Activated naive CD8-positive, alpha-beta T cell (primary cell): ENCODE measurements at regions not wholly inside any gene's neighbourhood (a gene's known extent, or its start where the extent isn't known, plus 50 kb on each side); places are given as distances from the start of the nearest gene placed in this dataset.
A peak's percentile ranks its signal among the peaks of the same experiment; 100 is the strongest.

Source experiments
- H3K27ac Mint-ChIP-seq: one replicate; pipeline ENCODE4 v1.8.0; 2021; ENCODE audit warnings: mixed read lengths
- H3K27me3 Mint-ChIP-seq: one replicate; pipeline ENCODE4 v1.8.0; 2021; ENCODE audit warnings: mixed read lengths
- H3K36me3 Mint-ChIP-seq: one replicate; pipeline ENCODE4 v1.8.0; 2021; ENCODE audit warnings: mixed read lengths
- H3K4me1 Mint-ChIP-seq: one replicate; pipeline ENCODE4 v1.8.0; 2021; ENCODE audit warnings: low read depth, mixed read lengths
- H3K4me3 Mint-ChIP-seq: one replicate; pipeline ENCODE4 v1.8.0; 2021; ENCODE audit warnings: mild to moderate bottlenecking, mixed read lengths
- H3K9me3 Mint-ChIP-seq: one replicate; pipeline ENCODE4 v1.8.0; 2021; ENCODE audit warnings: low read depth, mixed read lengths

DNA sequence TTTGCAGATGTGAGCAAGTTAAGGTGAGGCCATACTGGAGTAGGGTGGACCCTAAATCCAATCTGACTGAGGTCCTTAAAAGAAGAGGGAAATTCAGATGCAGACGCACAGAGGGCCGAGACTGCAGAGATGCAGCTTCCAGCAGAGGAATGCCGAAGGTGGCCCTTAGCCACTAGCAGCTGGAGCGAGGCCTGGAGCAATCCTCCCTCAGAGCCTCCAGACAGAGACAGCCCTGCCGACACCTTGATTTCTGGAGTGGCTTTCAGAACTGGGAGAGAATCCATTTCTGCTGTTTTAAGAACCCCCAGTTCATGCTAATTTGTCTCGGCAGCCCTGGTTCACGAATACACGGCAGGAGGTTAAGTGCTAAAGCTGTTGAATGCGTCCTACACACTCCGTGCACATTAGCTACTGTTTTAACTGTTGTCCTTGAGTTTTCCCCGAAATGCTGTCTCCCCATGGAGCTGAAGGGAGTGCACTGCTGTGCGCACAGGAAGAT, 135.5 kb downstream of the IRF8 start:
- Mint-ChIP-seq H3K27ac (no peak overlapping the region), H3K9me3 (no peaks in the 10 kb centered on the region), H3K4me3 (no peak overlapping the region), H3K4me1 (peaks cover 8% of the 10 kb centered on the region), H3K27me3 (no peaks in the 10 kb centered on the region), H3K36me3 (no peaks in the 10 kb centered on the region)

DNA sequence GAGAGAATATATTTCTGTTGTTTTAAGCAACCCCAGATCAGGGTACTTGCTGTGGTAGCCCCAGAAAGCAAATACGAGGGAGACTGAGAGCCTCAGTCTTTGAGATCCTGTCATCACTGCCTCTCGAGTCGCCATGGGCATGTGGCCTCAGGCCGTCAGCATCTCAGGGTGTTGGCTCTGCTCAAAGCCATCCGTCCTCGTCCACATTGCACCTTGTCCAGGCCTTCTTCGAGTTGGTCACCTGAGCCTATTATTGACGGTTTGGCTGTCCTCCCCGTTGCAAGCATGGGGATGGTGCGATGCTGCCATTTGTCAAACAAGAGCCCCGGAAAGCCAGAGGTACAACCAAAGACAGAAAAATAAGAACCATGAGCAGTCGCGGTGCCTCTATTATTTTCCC, 136.9 kb downstream of the IRF8 start:
- peaks cover 2% of the 10 kb centered on the region for H3K27me3 Mint-ChIP-seq
- H3K27ac Mint-ChIP-seq, result no peak overlapping the region
- no peaks in the 10 kb centered on the region for H3K9me3 Mint-ChIP-seq
- peaks cover 11% of the 10 kb centered on the region for H3K4me1 Mint-ChIP-seq
- no peaks in the 10 kb centered on the region for H3K36me3 Mint-ChIP-seq
- H3K4me3 Mint-ChIP-seq, result no peak overlapping the region

DNA sequence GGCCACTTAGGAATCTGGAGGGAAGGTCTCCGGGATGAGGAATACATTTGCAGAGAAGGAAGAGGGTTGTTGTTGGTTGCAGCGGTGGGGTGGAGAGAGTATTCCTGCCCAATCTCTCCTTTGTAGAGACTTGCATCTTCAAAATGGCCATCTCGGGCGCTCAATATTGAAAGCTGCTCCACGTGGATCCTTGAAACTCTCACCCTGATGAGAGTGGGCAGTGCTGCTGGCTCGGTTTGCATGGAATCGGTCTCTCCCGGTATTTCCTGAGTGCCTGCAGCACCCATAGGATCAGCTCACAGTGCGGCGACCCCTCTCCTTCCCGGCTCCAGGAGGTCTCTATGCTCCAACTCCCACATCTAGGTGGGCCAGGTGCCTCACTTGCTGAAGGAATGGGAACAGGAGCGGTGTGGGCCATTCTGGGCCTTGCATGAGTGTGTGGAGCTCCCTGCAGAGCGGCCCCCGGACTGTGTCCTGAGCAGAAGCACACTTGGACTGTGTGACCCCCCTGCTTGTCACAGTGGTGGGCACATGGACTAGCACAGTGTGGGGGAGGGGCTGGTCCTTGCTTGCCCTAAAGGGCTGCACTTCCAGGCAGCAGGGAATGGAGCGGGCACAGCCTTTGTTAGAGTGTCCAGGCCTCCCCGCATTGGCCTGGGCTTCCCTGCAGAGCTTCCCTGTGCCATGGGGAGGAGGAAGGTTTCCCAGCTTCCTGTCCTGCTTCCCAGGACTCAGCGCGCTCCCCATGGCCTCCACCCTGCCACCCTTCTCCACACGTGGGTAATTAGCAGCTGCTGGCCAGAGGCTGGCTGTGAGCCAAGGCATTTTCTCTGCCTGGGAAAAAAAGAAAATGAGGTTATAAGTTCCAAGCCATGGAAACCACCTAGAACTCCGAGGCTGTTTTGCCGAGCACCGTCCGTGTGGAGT, 139.3 kb downstream of the IRF8 start:
- Mint-ChIP-seq H3K36me3 (no peaks in the 10 kb centered on the region), H3K9me3 (no peaks in the 10 kb centered on the region), H3K4me1 (peaks cover 11% of the 10 kb centered on the region), H3K4me3 (no peak overlapping the region), H3K27me3 (peaks cover 4% of the 10 kb centered on the region), H3K27ac (no peak overlapping the region)

DNA sequence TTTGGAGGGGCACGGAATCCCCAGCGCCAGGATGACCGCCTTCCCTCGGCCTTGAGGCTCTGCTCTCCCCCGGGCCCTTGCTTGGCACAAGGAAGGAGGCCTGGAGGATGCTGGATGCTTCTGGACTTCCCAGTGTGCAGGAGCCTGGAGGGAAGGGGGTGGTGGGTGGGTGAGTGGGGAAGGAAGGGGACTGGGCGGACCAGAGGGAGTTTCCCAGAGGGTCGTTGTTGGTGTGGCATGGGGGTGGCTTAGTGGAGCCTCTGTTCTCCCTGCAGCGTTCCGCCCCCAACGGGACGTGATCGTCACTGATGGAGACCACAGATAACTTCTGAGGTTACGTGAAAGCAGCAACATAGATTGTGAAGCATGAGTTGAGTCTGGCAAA, 140.0 kb downstream of the IRF8 start:
- Mint-ChIP-seq H3K4me1 (peaks cover 12% of the 10 kb centered on the region), H3K36me3 (no peaks in the 10 kb centered on the region), H3K27ac (no peak overlapping the region), H3K9me3 (no peaks in the 10 kb centered on the region), H3K4me3 (no peak overlapping the region), H3K27me3 (peaks cover 4% of the 10 kb centered on the region)

DNA sequence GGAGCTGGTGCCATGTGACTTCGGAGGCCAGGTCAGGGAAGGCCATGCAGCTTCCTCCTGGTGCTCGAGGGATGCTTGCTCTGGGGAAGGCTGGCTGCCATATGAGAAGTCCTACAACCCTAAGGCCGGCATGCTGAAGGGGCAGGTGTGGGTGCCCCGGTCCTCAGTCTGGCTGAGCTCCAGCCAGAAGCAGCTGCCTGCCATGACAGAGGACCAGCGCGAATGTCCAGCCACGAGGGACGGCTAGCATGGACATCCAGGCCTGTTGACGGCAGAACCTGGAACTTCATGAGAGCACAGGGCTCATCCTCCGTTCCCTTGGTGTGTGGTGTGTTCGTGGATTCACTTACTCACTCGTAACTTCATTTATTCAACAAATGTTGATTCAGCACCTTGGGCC, 140.6 kb downstream of the IRF8 start:
- H3K27ac Mint-ChIP-seq, result no peak overlapping the region
- H3K9me3 Mint-ChIP-seq, result no peaks in the 10 kb centered on the region
- no peaks in the 10 kb centered on the region for H3K36me3 Mint-ChIP-seq
- H3K4me1 Mint-ChIP-seq, result peaks cover 18% of the 10 kb centered on the region
- peaks cover 4% of the 10 kb centered on the region for H3K27me3 Mint-ChIP-seq
- no peak overlapping the region for H3K4me3 Mint-ChIP-seq

DNA sequence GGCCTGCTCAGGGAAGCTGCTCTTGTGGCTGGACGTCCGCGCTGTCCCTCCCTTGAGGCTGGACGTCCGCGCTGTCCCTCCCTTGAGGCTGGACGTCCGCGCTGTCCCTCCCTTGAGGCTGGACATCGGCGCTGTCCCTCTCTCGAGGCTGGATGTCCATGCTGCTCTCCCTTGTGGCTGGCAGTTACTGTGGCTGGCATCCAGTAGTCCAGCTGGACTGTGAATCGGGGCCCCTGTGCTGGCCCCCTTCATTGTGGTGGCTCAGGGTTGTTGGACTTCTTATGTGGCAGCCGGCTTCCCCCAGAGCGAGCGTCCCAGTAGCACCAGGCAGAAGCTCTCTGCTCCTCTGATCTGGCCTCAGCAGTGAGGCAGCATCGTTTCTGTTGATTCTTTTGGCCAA, 141.5 kb downstream of the IRF8 start:
- Mint-ChIP-seq H3K27ac (no peak overlapping the region), H3K4me1 (peaks cover 27% of the 10 kb centered on the region), H3K9me3 (no peaks in the 10 kb centered on the region), H3K4me3 (no peak overlapping the region), H3K27me3 (peaks cover 4% of the 10 kb centered on the region), H3K36me3 (no peaks in the 10 kb centered on the region)

DNA sequence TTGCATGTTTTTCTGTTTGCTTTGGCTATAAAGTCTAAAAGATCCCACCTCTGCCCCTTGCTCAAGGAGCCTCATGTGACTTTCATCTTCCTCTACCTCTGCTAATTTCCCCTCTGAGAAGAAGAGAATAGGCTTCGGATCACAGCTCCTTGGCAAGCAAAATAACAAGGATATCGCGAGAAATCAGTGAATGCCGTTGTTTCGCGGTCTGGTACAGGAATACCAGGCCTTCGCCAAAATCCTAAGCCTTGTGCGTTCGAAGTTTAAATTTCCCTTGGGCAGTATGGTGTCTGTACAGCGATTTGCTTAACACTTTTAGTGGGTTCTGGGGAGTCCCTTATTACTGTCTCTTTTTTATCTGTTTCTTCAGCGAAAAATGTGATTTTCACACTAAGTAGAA, 142.3 kb downstream of the IRF8 start:
- H3K4me3 Mint-ChIP-seq, result no peak overlapping the region
- H3K9me3 Mint-ChIP-seq, result no peaks in the 10 kb centered on the region
- H3K4me1 Mint-ChIP-seq, result peaks cover 33% of the 10 kb centered on the region
- no peak overlapping the region for H3K27ac Mint-ChIP-seq
- H3K36me3 Mint-ChIP-seq, result no peaks in the 10 kb centered on the region
- H3K27me3 Mint-ChIP-seq, result peaks cover 4% of the 10 kb centered on the region

DNA sequence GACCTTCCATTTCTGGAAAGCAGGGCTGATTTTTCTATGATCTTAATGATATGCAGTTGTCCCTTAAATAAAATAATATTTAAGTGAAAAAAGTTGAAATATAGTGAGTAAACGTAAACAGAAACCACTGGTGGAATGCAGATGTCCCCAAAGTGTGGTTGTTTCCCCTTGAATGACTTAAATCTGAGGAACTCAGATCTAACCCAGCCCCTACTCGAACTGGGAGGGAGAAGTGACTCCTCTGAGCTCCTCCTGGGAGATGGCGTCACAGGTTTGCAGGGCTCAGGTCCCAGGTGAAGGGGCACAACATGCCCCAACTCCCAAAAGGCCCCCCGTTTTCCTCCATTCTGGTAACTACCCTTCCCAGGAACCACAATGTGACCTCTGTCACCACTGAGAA, 142.8 kb downstream of the IRF8 start:
- H3K36me3 Mint-ChIP-seq, result no peaks in the 10 kb centered on the region
- no peak overlapping the region for H3K4me3 Mint-ChIP-seq
- peaks cover 38% of the 10 kb centered on the region for H3K4me1 Mint-ChIP-seq
- peaks cover 6% of the 10 kb centered on the region for H3K27me3 Mint-ChIP-seq
- H3K27ac Mint-ChIP-seq, result no peak overlapping the region
- no peaks in the 10 kb centered on the region for H3K9me3 Mint-ChIP-seq

DNA sequence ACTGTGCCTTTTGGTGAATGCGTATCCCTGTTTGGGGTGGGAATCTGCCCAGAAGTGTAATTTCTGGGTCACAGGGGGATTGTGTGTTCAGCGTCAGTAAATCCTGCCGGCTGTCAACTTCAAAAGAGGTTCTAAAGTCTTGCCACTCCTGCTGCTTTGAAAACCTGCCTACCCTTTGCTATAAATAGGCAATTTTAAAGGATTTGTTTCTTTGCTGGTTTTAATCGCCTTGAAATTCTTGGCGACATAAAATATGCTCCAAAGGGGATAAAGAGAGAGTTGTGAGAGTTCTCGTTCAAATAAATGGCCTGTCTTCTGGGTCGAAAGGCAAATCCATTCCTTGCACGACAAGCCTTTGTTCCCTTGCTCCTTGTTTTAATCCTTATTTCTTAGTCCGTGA, 143.4 kb downstream of the IRF8 start:
- Mint-ChIP-seq H3K27me3 (peaks cover 6% of the 10 kb centered on the region), H3K4me3 (no peak overlapping the region), H3K27ac (no peak overlapping the region), H3K9me3 (no peaks in the 10 kb centered on the region), H3K4me1 (peaks cover 38% of the 10 kb centered on the region), H3K36me3 (no peaks in the 10 kb centered on the region)

DNA sequence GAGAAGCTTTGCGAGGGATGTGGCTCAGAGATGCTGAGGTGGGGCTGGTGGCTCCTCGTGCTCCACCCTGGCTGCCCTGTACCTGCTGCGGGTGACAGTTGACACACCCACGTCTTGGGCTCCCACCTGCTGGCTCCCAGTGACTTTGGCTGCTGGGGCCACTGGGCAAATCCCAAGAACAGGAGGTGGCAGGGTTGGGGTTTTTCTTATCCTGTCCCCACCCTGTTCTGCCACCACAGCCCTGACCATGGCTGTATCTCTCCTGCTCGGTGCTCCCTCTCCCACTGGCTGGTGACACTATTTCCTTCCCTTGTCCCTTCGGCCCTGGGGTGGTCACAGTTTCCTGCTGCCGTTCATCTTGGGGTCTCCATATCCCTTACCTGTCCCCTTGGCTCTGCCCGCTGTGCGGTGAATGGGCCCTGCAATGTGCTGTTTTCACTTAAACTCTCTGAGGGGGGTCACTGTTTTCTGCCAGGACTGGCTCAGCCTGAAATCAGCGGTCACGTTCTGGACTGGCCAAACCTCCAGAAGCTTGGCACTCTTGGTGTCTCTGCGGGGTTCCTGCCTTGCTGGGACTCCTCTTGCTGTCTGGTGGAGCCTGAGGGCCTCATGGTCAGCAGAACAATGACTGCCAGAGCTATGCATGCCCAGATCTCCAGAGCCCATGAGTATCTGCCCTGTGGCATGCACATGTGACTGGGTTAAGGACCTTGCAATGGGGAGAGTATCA, 144.2 kb downstream of the IRF8 start:
- H3K27ac Mint-ChIP-seq, result no peak overlapping the region
- H3K27me3 Mint-ChIP-seq, result peaks cover 9% of the 10 kb centered on the region
- H3K4me3 Mint-ChIP-seq, result no peak overlapping the region
- no peaks in the 10 kb centered on the region for H3K36me3 Mint-ChIP-seq
- peaks cover 37% of the 10 kb centered on the region for H3K4me1 Mint-ChIP-seq
- no peaks in the 10 kb centered on the region for H3K9me3 Mint-ChIP-seq

DNA sequence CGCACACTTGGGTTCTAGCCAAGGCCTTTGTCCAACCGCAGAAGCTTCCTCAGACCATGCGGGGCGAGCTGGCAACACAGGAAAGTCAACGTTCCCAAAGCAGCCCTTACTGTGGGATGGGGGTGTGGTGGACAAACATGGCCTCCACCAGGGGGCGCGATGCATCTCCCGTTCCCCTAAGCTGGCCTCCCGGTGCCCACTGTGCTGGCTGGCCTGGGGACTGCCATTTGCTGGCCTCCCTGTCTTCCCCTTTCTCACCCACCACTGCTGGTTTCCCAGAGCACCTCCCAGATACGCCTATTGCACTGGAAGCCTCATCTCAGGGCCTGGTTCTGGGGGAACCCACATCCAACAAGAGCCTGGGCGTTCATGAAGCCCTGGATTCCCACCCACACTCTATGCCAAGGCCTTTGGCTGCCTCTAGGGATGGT, 145.3 kb downstream of the IRF8 start:
- H3K27ac Mint-ChIP-seq, result no peak overlapping the region
- peaks cover 33% of the 10 kb centered on the region for H3K4me1 Mint-ChIP-seq
- H3K27me3 Mint-ChIP-seq, result peaks cover 11% of the 10 kb centered on the region
- no peaks in the 10 kb centered on the region for H3K9me3 Mint-ChIP-seq
- no peaks in the 10 kb centered on the region for H3K36me3 Mint-ChIP-seq
- H3K4me3 Mint-ChIP-seq, result no peak overlapping the region

DNA sequence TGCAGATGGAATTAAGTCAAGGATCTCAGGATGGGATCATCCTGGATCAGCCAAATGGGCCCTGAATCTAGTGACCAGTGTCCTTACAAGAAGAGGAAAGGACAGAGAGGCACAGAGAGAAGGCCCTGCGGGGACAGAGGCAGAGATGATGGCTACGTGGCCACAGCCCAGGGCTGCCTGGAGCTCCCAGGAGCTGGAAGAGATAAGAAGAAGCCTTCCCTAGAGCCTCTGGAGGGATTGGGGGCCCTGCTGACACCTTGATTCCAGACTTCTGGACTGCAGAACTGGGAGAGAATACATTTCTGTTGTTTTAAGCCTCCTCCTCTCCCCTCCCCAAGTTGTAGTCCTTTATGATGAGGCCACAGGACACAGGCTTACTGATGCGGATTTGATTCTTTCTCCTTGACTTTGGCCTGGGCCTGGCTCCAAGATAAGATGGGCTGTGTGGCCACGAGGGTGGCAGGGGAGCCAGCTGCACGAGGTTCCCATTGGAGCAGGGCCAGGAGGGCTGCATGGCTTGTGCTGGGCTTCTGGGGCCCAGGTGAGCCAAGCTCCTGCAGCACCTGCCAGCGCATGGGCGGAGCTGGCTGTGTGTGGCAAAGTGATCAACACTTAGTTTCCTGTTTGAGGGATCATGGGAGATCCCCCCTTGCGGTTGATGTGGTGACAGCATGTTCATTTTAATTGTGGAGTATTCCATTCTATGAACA, 146.1 kb downstream of the IRF8 start:
- Mint-ChIP-seq H3K9me3 (no peaks in the 10 kb centered on the region), H3K4me3 (no peak overlapping the region), H3K27ac (peak overlapping the region; percentile 54), H3K4me1 (peaks cover 27% of the 10 kb centered on the region), H3K36me3 (no peaks in the 10 kb centered on the region), H3K27me3 (peaks cover 11% of the 10 kb centered on the region)

DNA sequence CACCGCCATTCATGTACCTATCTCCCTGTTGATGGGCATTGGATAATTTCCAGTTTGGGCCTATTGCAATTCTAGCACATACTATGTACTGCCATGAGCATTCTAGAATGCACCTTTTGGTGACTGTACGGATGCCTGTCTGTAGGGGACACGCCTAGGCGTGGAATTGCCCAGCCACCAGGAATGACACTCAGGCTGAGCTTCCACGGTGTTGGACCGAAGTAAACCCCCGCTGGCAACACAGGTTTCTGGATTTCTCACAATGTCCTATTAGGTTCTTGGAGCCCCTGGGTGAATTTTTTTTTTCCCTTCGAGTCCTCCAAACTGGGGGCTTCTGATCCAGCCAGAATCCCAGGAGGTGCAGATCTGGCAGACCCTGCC, 146.6 kb downstream of the IRF8 start:
- no peaks in the 10 kb centered on the region for H3K36me3 Mint-ChIP-seq
- H3K4me1 Mint-ChIP-seq, result peaks cover 27% of the 10 kb centered on the region
- peaks cover 11% of the 10 kb centered on the region for H3K27me3 Mint-ChIP-seq
- no peaks in the 10 kb centered on the region for H3K9me3 Mint-ChIP-seq
- H3K27ac Mint-ChIP-seq, result no peak overlapping the region
- no peak overlapping the region for H3K4me3 Mint-ChIP-seq

DNA sequence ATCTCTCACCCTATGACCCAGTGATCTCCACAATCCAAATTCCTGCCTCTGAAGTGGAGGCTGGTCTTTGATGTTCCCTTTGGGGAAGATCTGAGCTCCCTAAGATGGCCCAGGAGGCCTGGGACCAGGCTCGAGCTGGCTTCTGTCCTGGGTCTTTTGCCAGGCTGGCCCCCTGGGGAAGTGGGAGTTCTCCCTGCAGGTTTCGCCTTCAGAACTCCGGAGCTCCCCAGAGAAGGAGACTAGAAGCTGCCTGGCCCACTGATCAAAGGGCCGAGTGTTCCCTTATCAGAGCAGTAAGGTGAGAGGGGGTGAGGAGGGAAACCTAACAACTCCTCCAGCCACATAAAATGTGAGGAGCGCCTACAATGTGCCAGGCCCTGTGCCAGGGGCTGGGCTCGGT, 147.1 kb downstream of the IRF8 start:
- Mint-ChIP-seq H3K27ac (no peak overlapping the region), H3K9me3 (no peaks in the 10 kb centered on the region), H3K4me3 (no peak overlapping the region), H3K27me3 (peaks cover 9% of the 10 kb centered on the region), H3K4me1 (peaks cover 27% of the 10 kb centered on the region), H3K36me3 (no peaks in the 10 kb centered on the region)
